Activated CD4-positive, CD25-positive, alpha-beta regulatory T cell treated with anti-CD3 and anti-CD28 coated beads, Interleukin-2, amount 50 U/mL, for 16 hours (primary cell): ENCODE measurements at regions not wholly inside any gene's neighbourhood (a gene's known extent, or its start where the extent isn't known, plus 50 kb on each side); places are given as distances from the start of the nearest gene placed in this dataset.

ENCODE experiments used
- DNase-seq: peaks from one replicate; pipeline ENCODE4 v3.0.0-alpha.2; 2020; ENCODE audit warnings: low read depth, low spot score

DNA sequence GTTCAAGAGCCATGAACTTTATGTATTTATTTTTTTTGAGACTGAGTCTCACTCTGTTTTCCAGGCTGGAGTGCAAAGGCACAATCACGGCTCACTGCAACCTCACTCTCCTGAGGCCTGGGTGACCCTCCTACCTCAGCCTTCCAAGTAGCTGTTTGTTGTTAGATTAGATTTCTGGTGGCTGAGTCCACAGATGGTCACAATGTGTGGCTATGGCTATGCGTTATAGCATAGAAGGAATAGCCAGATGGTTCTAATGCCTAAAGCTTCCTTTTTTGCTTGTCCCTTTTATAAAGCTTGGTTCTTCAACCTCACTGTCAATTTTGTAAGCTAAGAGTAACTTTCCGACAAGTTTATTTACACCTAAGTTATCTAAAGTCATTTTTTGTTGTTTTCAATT, 62.3 kb upstream of the FMN2 start:
- DNase-seq: no peak

DNA sequence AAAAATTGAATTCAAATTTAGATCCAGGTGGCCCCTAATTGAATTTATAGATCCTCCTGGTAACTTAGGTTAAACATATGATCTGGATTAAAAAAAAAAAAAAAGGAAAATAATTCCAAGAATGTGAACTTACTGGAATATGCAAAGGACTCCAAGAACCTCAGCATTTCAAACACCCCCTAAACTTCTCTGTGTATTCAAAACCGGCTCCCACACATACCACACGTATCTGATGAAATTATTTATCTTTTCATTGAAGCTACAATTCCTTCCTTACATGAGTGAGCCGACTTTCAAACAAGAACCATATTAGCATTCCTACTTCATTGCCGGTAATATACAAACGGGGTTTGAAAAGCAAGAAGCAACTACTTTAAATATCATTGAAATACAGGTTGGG, 61.4 kb upstream of the FMN2 start:
- no peak for DNase-seq

DNA sequence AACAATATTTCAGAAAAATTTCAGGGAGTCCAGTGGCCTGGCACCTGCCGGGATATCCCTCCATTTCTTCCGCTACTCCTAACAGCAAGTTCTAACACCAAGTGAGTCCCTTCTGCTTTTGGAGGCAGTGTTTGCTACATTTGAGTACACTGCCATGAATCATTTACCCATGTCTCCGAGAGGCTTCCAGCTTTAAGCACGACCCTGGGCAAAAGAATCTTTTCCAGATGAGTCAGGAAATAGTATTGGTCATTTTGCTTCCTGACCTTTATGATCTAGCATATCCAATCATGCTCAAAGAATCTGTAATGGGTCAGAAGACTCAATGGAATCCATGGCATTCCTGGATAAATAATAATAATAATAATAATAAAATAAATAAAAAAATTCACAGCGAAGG, 60.7 kb upstream of the FMN2 start:
- DNase-seq: no peak

DNA sequence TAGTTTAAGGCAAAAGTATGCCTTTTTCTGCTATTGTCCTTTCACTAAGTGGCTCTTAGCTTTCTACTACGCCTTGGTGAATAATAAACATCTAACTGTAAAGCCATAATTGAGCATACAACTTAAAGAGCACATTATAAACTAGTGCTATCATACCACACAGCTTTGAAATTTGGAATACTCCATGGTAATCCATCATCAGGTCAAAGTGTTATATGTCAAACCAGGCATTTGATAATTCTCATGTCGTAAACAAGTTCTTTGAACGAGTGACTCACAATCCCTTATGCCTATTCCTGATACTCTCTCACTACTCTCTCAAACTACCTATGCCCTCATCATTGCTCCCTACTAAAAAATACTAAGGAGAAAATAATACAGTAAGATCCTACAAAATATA, 60.3 kb upstream of the FMN2 start:
- no peak for DNase-seq

DNA sequence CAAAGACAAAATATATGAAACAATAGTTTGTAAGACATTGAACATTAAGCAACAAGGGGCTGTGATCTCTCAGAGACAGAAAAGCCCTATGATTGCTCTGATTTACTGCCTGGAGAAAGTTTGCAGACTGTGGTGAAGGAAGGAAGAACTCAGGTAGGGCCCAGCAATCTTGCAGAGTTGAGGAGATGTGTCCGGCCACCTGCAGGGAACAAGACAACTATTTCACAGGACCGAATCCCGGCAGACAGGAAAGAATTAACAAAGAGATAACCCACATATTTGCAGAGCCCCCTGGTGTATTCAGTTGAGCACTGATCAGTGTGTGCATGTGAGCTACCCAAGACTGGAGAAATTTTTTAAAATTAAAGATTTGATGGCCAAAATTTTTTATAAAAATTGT, 58.3 kb upstream of the FMN2 start:
- no peak for DNase-seq

DNA sequence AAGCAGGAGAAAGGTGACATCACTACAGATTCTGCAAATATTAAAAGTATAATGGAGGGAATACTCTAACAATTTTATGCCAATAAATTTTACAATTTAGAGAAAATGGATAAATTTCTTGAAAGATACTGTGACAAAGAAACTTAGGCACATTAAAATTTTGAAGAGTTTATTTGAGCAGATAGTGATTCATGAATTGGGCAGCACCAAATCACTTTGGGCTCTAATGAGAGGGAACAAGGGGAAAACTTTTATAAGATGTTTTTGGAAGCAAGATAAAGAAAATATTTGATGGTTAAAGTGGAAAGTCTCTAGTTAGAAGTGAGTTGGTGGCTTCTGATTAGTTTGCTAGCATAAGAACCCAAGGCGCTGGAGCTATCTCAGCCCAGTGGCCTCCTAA, 55.2 kb upstream of the FMN2 start:
- no peak for DNase-seq
